ENCODE measurements at regions not wholly inside any gene's neighbourhood (a gene's known extent, or its start where the extent isn't known, plus 50 kb on each side); places are given as distances from the start of the nearest gene placed in this dataset.
"Not testable (repeated sequence)": the region's sequence is repeated elsewhere in the genome, so short reads cannot be mapped to it uniquely, and the experiment has no call there.

DNA sequence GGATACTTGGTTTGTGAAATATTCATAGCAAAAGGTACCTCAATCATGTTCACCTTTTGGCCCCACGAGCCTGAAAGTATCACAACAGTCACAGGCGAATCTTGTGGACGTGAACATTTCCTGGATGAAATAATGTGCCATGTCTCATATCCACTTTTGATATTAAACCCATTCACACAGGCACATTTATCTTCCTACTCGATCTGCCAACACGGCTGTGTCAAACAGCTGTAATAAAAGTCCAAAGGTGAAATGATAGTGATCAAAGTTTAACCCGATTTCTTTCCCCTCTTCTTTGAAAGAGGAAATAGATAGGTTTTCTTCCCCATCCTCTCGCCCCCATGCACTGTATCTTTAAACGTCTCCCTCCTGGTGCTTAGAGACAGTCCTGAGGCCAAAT, 191.2 kb upstream of the PROX1 start:
- Histone ChIP-seq H3K4me1 (ENCODE audit: insufficient read depth, low read length) (no peaks in the 10 kb centered on the region), H4K20me1 (ENCODE audit: low read length) (no peaks in the 10 kb centered on the region), H3K4me2 (ENCODE audit: low read length) (no peak overlapping the region), H3K27me3 (ENCODE audit: low read length) (peaks cover 77% of the 10 kb centered on the region), H3K9me3 (ENCODE audit: low read length) (no peaks in the 10 kb centered on the region), H2AFZ (ENCODE audit: low read length) (no peak overlapping the region), H3K27ac (ENCODE audit: low read length) (no peak overlapping the region), H3K9me2 (replicated peaks; ENCODE audit: low read length) (no peaks in the 10 kb centered on the region), H3K79me2 (ENCODE audit: low read length) (no peaks in the 10 kb centered on the region), H3K4me3 (ENCODE audit: low read length) (no peak overlapping the region), H3K36me3 (ENCODE audit: low read depth, low read length) (no peaks in the 10 kb centered on the region), H3K9ac (ENCODE audit: low read length) (no peak overlapping the region), H3F3A (ENCODE audit: low read length, unreplicated experiment) (no peaks in the 10 kb centered on the region)
- POLR2A ChIA-PET (ENCODE audit: unreplicated experiment) = no interaction called here
- intact Hi-C loops (cut with micrococcal nuclease) = no loop called here
- no TSS peak for BruUV-seq (replicated peaks)
- ATAC-seq = no peak
- CTCF ChIA-PET = no interaction called here
- DNase-seq = no peak
- TF ChIP-seq, protein P1, sequence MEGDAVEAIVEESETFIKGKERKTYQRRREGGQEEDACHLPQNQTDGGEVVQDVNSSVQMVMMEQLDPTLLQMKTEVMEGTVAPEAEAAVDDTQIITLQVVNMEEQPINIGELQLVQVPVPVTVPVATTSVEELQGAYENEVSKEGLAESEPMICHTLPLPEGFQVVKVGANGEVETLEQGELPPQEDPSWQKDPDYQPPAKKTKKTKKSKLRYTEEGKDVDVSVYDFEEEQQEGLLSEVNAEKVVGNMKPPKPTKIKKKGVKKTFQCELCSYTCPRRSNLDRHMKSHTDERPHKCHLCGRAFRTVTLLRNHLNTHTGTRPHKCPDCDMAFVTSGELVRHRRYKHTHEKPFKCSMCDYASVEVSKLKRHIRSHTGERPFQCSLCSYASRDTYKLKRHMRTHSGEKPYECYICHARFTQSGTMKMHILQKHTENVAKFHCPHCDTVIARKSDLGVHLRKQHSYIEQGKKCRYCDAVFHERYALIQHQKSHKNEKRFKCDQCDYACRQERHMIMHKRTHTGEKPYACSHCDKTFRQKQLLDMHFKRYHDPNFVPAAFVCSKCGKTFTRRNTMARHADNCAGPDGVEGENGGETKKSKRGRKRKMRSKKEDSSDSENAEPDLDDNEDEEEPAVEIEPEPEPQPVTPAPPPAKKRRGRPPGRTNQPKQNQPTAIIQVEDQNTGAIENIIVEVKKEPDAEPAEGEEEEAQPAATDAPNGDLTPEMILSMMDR (conservative IDR thresholded peaks at IDR 0.05; ENCODE audit: low read depth, low read length) = no peak

DNA sequence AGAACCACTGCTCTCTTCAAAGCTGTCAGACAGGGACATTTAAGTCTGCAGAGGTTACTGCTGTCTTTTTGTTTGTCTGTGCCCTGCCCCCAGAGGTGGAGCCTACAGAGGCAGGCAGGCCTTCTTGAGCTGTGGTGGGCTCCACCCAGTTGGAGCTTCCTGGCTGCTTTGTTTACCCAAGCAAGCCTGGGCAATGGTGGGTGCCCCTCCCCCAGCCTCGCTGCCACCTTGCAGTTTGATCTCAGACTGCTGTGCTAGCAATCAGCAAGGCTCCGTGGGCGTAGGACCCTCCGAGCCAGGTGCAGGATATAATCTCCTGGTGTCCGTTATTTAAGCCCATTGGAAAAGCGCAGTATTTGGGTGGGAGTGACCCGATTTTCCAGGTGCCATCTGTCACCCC, 179.5 kb upstream of the PROX1 start:
- POLR2A ChIA-PET (ENCODE audit: unreplicated experiment); H3F3A ChIP-seq (ENCODE audit: low read length, unreplicated experiment); BruUV-seq (replicated peaks); DNase-seq; H3K27ac ChIP-seq (ENCODE audit: low read length); H3K79me2 ChIP-seq (ENCODE audit: low read length); H3K36me3 ChIP-seq (ENCODE audit: low read depth, low read length); H4K20me1 ChIP-seq (ENCODE audit: low read length); intact Hi-C loops (cut with micrococcal nuclease); H2AFZ ChIP-seq (ENCODE audit: low read length); ATAC-seq; H3K9me3 ChIP-seq (ENCODE audit: low read length); H3K9ac ChIP-seq (ENCODE audit: low read length); H3K4me2 ChIP-seq (ENCODE audit: low read length); H3K4me3 ChIP-seq (ENCODE audit: low read length); H3K9me2 ChIP-seq (replicated peaks; ENCODE audit: low read length); CTCF ChIA-PET; H3K4me1 ChIP-seq (ENCODE audit: insufficient read depth, low read length): not testable (repeated sequence)
- H3K27me3 ChIP-seq (ENCODE audit: low read length) = peaks cover 43% of the 10 kb centered on the region

DNA sequence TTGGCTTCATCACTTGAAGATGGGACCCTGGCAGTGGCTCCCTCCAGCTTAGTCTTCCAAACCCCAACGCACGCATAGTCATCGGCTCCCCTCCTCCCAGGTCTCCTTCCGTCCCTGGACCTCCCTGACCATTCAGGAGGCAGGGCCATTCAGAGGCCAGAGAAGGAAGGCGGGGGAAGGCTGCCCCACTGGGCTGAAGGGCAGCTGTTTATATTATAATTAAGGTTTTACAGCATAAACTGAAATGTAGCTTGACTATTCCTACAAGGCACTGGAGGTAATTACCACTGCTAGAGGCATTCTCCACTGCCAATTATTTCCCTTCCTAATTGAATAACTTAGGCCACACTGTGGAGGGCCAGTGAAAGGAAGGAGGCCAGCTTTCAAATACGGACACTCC, 170.6 kb upstream of the PROX1 start:
- Histone ChIP-seq H3K4me3 (ENCODE audit: low read length) (no peak overlapping the region), H2AFZ (ENCODE audit: low read length) (no peak overlapping the region), H3K4me2 (ENCODE audit: low read length) (no peak overlapping the region), H3K4me1 (ENCODE audit: insufficient read depth, low read length) (no peaks in the 10 kb centered on the region), H3K9me2 (replicated peaks; ENCODE audit: low read length) (no peaks in the 10 kb centered on the region), H3K9me3 (ENCODE audit: low read length) (no peaks in the 10 kb centered on the region), H3K27me3 (ENCODE audit: low read length) (peaks cover 89% of the 10 kb centered on the region), H3K27ac (ENCODE audit: low read length) (no peak overlapping the region), H3K79me2 (ENCODE audit: low read length) (no peaks in the 10 kb centered on the region), H4K20me1 (ENCODE audit: low read length) (no peaks in the 10 kb centered on the region), H3K9ac (ENCODE audit: low read length) (no peak overlapping the region), H3F3A (ENCODE audit: low read length, unreplicated experiment) (no peaks in the 10 kb centered on the region), H3K36me3 (ENCODE audit: low read depth, low read length) (no peaks in the 10 kb centered on the region)
- DNase-seq (no peak), ATAC-seq (no peak)
- intact Hi-C loops (cut with micrococcal nuclease) = no loop called here
- CTCF ChIA-PET = no interaction called here
- POLR2A ChIA-PET (ENCODE audit: unreplicated experiment) = no interaction called here
- TF ChIP-seq EZH2 (IDR thresholded peaks at IDR 0.05; ENCODE audit: low read length, unreplicated experiment) (no peak), EZH2phosphoT487 (IDR thresholded peaks at IDR 0.05; ENCODE audit: borderline replicate concordance, low read length) (no peak)
- TF ChIP-seq, protein P1 (conservative IDR thresholded peaks at IDR 0.05; ENCODE audit: low read depth, low read length) = no peak
- BruUV-seq (replicated peaks) = no TSS peak

All from PC-3 (cell line).